ENCODE measurements at regions not wholly inside any gene's neighbourhood (a gene's known extent, or its start where the extent isn't known, plus 50 kb on each side); places are given as distances from the start of the nearest gene placed in this dataset.

GRCh38 chr18:38961880-38962279 lies 1396.3 kb upstream of the CELF4 start:
- H3K27ac Mint-ChIP-seq, result no peak overlapping the region

GRCh38 chr18:38957736-38958135 lies 1392.1 kb upstream of the CELF4 start:
- no peaks in the 10 kb centered on the region for H3K9me3 Mint-ChIP-seq
- no peaks in the 10 kb centered on the region for H3K36me3 Mint-ChIP-seq (ENCODE audit: low read depth)
- peaks cover 5% of the 10 kb centered on the region for H3K4me1 Mint-ChIP-seq (ENCODE audit: low read depth)
- no peak overlapping the region for H3K4me3 Mint-ChIP-seq
- peaks cover 3% of the 10 kb centered on the region for H3K27me3 Mint-ChIP-seq (ENCODE audit: low read depth)
- no peak overlapping the region for H3K27ac Mint-ChIP-seq

More at GRCh38 chr18:38961880-38962279, 1396.3 kb upstream of the CELF4 start:
- no peaks in the 10 kb centered on the region for H3K36me3 Mint-ChIP-seq (ENCODE audit: low read depth)
- no peaks in the 10 kb centered on the region for H3K4me1 Mint-ChIP-seq (ENCODE audit: low read depth)
- H3K4me3 Mint-ChIP-seq, result no peak overlapping the region
- peaks cover 3% of the 10 kb centered on the region for H3K27me3 Mint-ChIP-seq (ENCODE audit: low read depth)
- no peaks in the 10 kb centered on the region for H3K9me3 Mint-ChIP-seq

- H3K4me1 Mint-ChIP-seq (ENCODE audit: low read depth), result peaks cover 5% of the 10 kb centered on the region
- no peak overlapping the region for H3K27ac Mint-ChIP-seq
- H3K27me3 Mint-ChIP-seq (ENCODE audit: low read depth), result peaks cover 3% of the 10 kb centered on the region
- no peak overlapping the region for H3K4me3 Mint-ChIP-seq
- no peaks in the 10 kb centered on the region for H3K36me3 Mint-ChIP-seq (ENCODE audit: low read depth)
- no peaks in the 10 kb centered on the region for H3K9me3 Mint-ChIP-seq
These were observed 1390.5 kb upstream of the CELF4 start for GRCh38 chr18:38956068-38956467.

- Mint-ChIP-seq H3K9me3 (peaks cover under 1% of the 10 kb centered on the region), H3K36me3 (ENCODE audit: low read depth) (no peaks in the 10 kb centered on the region), H3K27me3 (ENCODE audit: low read depth) (peaks cover 7% of the 10 kb centered on the region), H3K4me1 (ENCODE audit: low read depth) (peaks cover 5% of the 10 kb centered on the region), H3K4me3 (no peak overlapping the region), H3K27ac (no peak overlapping the region)
These were observed 1386.0 kb upstream of the CELF4 start for GRCh38 chr18:38951633-38952032.

GRCh38 chr18:38948436-38948835 lies 1382.8 kb upstream of the CELF4 start:
- H3K9me3 Mint-ChIP-seq, result peaks cover 9% of the 10 kb centered on the region
- H3K27ac Mint-ChIP-seq, result no peak overlapping the region
- H3K4me1 Mint-ChIP-seq (ENCODE audit: low read depth), result no peaks in the 10 kb centered on the region
- H3K27me3 Mint-ChIP-seq (ENCODE audit: low read depth), result peaks cover 7% of the 10 kb centered on the region
- no peak overlapping the region for H3K4me3 Mint-ChIP-seq
- no peaks in the 10 kb centered on the region for H3K36me3 Mint-ChIP-seq (ENCODE audit: low read depth)

GRCh38 chr18:38944446-38945024 lies 1378.9 kb upstream of the CELF4 start:
- H3K27me3 Mint-ChIP-seq (ENCODE audit: low read depth), result peaks cover 7% of the 10 kb centered on the region

GRCh38 chr18:38941711-38942561 lies 1376.3 kb upstream of the CELF4 start:
- peak overlapping the region; percentile 94 for H3K27ac Mint-ChIP-seq
- peak overlapping the region; percentile 66 for H3K4me3 Mint-ChIP-seq

More at GRCh38 chr18:38944446-38945024, 1378.9 kb upstream of the CELF4 start:
- Mint-ChIP-seq H3K4me3 (no peak overlapping the region), H3K27ac (no peak overlapping the region), H3K9me3 (peaks cover 33% of the 10 kb centered on the region), H3K4me1 (ENCODE audit: low read depth) (peaks cover 14% of the 10 kb centered on the region), H3K36me3 (ENCODE audit: low read depth) (peaks cover 4% of the 10 kb centered on the region)

GRCh38 chr18:38940863-38941531 lies 1375.4 kb upstream of the CELF4 start:
- H3K4me3 Mint-ChIP-seq, result peak overlapping the region; percentile 66
- peaks cover 20% of the 10 kb centered on the region for H3K27me3 Mint-ChIP-seq (ENCODE audit: low read depth)
- peaks cover 14% of the 10 kb centered on the region for H3K4me1 Mint-ChIP-seq (ENCODE audit: low read depth)
- H3K9me3 Mint-ChIP-seq, result peaks cover 44% of the 10 kb centered on the region
- peaks cover 5% of the 10 kb centered on the region for H3K36me3 Mint-ChIP-seq (ENCODE audit: low read depth)
- peak overlapping the region; percentile 94 for H3K27ac Mint-ChIP-seq

More at GRCh38 chr18:38941711-38942561, 1376.3 kb upstream of the CELF4 start:
- Mint-ChIP-seq H3K27me3 (ENCODE audit: low read depth) (peaks cover 20% of the 10 kb centered on the region), H3K4me1 (ENCODE audit: low read depth) (peaks cover 14% of the 10 kb centered on the region), H3K36me3 (ENCODE audit: low read depth) (peaks cover 5% of the 10 kb centered on the region), H3K9me3 (peaks cover 49% of the 10 kb centered on the region)

GRCh38 chr18:38940475-38940862 lies 1374.9 kb upstream of the CELF4 start:
- peaks cover 5% of the 10 kb centered on the region for H3K36me3 Mint-ChIP-seq (ENCODE audit: low read depth)
- peaks cover 14% of the 10 kb centered on the region for H3K4me1 Mint-ChIP-seq (ENCODE audit: low read depth)
- H3K27ac Mint-ChIP-seq, result peak overlapping the region; percentile 94
- H3K27me3 Mint-ChIP-seq (ENCODE audit: low read depth), result peaks cover 20% of the 10 kb centered on the region
- H3K9me3 Mint-ChIP-seq, result peaks cover 44% of the 10 kb centered on the region
- peak overlapping the region; percentile 4 for H3K4me3 Mint-ChIP-seq

GRCh38 chr18:38933910-38934510 lies 1368.4 kb upstream of the CELF4 start:
- no peak overlapping the region for H3K27ac Mint-ChIP-seq
- H3K4me3 Mint-ChIP-seq, result no peak overlapping the region
- peaks cover under 1% of the 10 kb centered on the region for H3K36me3 Mint-ChIP-seq (ENCODE audit: low read depth)
- H3K9me3 Mint-ChIP-seq, result peaks cover 11% of the 10 kb centered on the region
- H3K4me1 Mint-ChIP-seq (ENCODE audit: low read depth), result no peaks in the 10 kb centered on the region
- peaks cover 11% of the 10 kb centered on the region for H3K27me3 Mint-ChIP-seq (ENCODE audit: low read depth)

- peaks cover 4% of the 10 kb centered on the region for H3K27me3 Mint-ChIP-seq (ENCODE audit: low read depth)
- no peaks in the 10 kb centered on the region for H3K36me3 Mint-ChIP-seq (ENCODE audit: low read depth)
- H3K27ac Mint-ChIP-seq, result no peak overlapping the region
- no peak overlapping the region for H3K4me3 Mint-ChIP-seq
- H3K4me1 Mint-ChIP-seq (ENCODE audit: low read depth), result no peaks in the 10 kb centered on the region
- H3K9me3 Mint-ChIP-seq, result peaks cover 4% of the 10 kb centered on the region
These were observed 1367.7 kb upstream of the CELF4 start for GRCh38 chr18:38933322-38933721.

GRCh38 chr18:38932752-38933151 lies 1367.2 kb upstream of the CELF4 start:
- Mint-ChIP-seq H3K27ac (no peak overlapping the region), H3K27me3 (ENCODE audit: low read depth) (peaks cover 4% of the 10 kb centered on the region), H3K36me3 (ENCODE audit: low read depth) (no peaks in the 10 kb centered on the region), H3K9me3 (peaks cover 2% of the 10 kb centered on the region), H3K4me1 (ENCODE audit: low read depth) (no peaks in the 10 kb centered on the region), H3K4me3 (no peak overlapping the region)

GRCh38 chr18:38931754-38932050 lies 1366.1 kb upstream of the CELF4 start:
- Mint-ChIP-seq H3K4me3 (no peak overlapping the region), H3K36me3 (ENCODE audit: low read depth) (no peaks in the 10 kb centered on the region), H3K27me3 (ENCODE audit: low read depth) (peaks cover 4% of the 10 kb centered on the region), H3K4me1 (ENCODE audit: low read depth) (no peaks in the 10 kb centered on the region), H3K27ac (no peak overlapping the region), H3K9me3 (no peaks in the 10 kb centered on the region)

- Mint-ChIP-seq H3K27ac (no peak overlapping the region), H3K36me3 (ENCODE audit: low read depth) (no peaks in the 10 kb centered on the region), H3K27me3 (ENCODE audit: low read depth) (peaks cover 4% of the 10 kb centered on the region), H3K9me3 (no peaks in the 10 kb centered on the region), H3K4me1 (ENCODE audit: low read depth) (no peaks in the 10 kb centered on the region), H3K4me3 (no peak overlapping the region)
These were observed 1365.5 kb upstream of the CELF4 start for GRCh38 chr18:38930881-38931753.

Data from T-helper 1 cell treated with Interleukin-12 subunit alpha and Interleukin-12 subunit beta and Interleukin-4 antibody, amounts not matched to agents 30 μg/mL and 1 μg/mL, for 36 hours (primary cell).